IMR-90 (cell line): ENCODE measurements at regions not wholly inside any gene's neighbourhood (a gene's known extent, or its start where the extent isn't known, plus 50 kb on each side); places are given as distances from the start of the nearest gene placed in this dataset.

Source experiments
- ATAC-seq: fragments of 200-7000 bp; cut with Tn5 transposase; 2 replicates; pipeline ENCODE4 v1.9.1; 2020; ENCODE audit warnings: low read depth, mild to moderate bottlenecking, moderate library complexity
- BruUV-seq: library from RNA; stranded (reverse); fragments of 400-500 nt; replicated peaks from 2 replicates; lab custom pipeline; 2021; lab: Mats Ljungman, UMichigan
- CTCF ChIA-PET: fragments of 300-600 bp; formaldehyde crosslinking; extraction: SDS; loops from one replicate; lab custom pipeline; 2021; ENCODE audit warnings: antibody characterized with exemption; lab: Yijun Ruan, JAX
- POLR2A ChIA-PET: fragments of 300-600 bp; sonication (Branson Sonifier 250); formaldehyde crosslinking; loops from one replicate; lab custom pipeline; 2022; ENCODE audit warnings: antibody characterized with exemption; ENCODE audit not compliant: unreplicated experiment; lab: Charles Lee
- DNase-seq: peaks from one replicate; pipeline ENCODE4 v3.0.0; 2013
- H2AFZ ChIP-seq: replicated peaks from 2 replicates; pipeline ENCODE3; 2013; ENCODE audit warnings: low read length, mild to moderate bottlenecking; ENCODE audit not compliant: poor library complexity
- H2AK5ac ChIP-seq: 2 replicates; pipeline ENCODE4 v1.6.1; 2013; ENCODE audit warnings: low read depth, low read length, inconsistent platforms
- H2AK9ac ChIP-seq: replicated peaks from 2 replicates; pipeline ENCODE3; 2013; ENCODE audit warnings: mild to moderate bottlenecking, low read depth, low read length, moderate library complexity; ENCODE audit not compliant: poor library complexity
- H2BK120ac ChIP-seq: 2 replicates; pipeline ENCODE4 v1.6.1; 2013; ENCODE audit warnings: low read depth, low read length, inconsistent platforms
- H2BK15ac ChIP-seq: 3 replicates; pipeline ENCODE4 v1.6.1; 2013; ENCODE audit warnings: low read depth, low read length, inconsistent platforms
- H2BK20ac ChIP-seq: 2 replicates; pipeline ENCODE4 v1.6.1; 2013; ENCODE audit warnings: low read depth, mild to moderate bottlenecking, inconsistent platforms, low read length, moderate library complexity
- H2BK5ac ChIP-seq: 2 replicates; pipeline ENCODE4 v1.6.1; 2013; ENCODE audit warnings: mild to moderate bottlenecking, low read depth, low read length, inconsistent platforms; ENCODE audit not compliant: poor library complexity, severe bottlenecking
- H3K14ac ChIP-seq: replicated peaks from 2 replicates; pipeline ENCODE4 v1.6.1; 2013; ENCODE audit warnings: low read depth, low read length, inconsistent platforms
- H3K18ac ChIP-seq: 2 replicates; pipeline ENCODE4 v1.6.1; 2013; ENCODE audit warnings: low read depth, low read length, control low read depth
- H3K23ac ChIP-seq: 2 replicates; pipeline ENCODE4 v1.6.1; 2013; ENCODE audit warnings: low read depth, low read length, inconsistent platforms
- H3K27ac ChIP-seq: 2 replicates; pipeline ENCODE4 v1.5.1; 2013; ENCODE audit warnings: mild to moderate bottlenecking, control low read depth, low read length; ENCODE audit not compliant: insufficient read depth
- H3K27me3 ChIP-seq: 2 replicates; pipeline ENCODE4 v1.6.1; 2013; ENCODE audit warnings: low read length; ENCODE audit not compliant: control insufficient read depth, insufficient read depth
- H3K36me3 ChIP-seq: 2 replicates; pipeline ENCODE4 v1.6.1; 2013; ENCODE audit warnings: low read length, mixed read lengths; ENCODE audit not compliant: control insufficient read depth, insufficient read depth
- H3K4ac ChIP-seq: 2 replicates; pipeline ENCODE4 v1.6.1; 2013; ENCODE audit warnings: low read depth, low read length, inconsistent platforms
- H3K4me1 ChIP-seq: 2 replicates; pipeline ENCODE4 v1.6.1; 2013; ENCODE audit warnings: low read length, mixed read lengths; ENCODE audit not compliant: control insufficient read depth, insufficient read depth
- H3K4me2 ChIP-seq: 2 replicates; pipeline ENCODE4 v1.6.1; 2013; ENCODE audit warnings: low read depth, mild to moderate bottlenecking, control low read depth, low read length, moderate library complexity
- H3K4me3 ChIP-seq: 2 replicates; pipeline ENCODE4 v1.5.1; 2013; ENCODE audit warnings: low read depth, mild to moderate bottlenecking, control low read depth, low read length, moderate library complexity; ENCODE audit not compliant: insufficient read depth
- H3K56ac ChIP-seq: 2 replicates; pipeline ENCODE4 v1.6.1; 2013; ENCODE audit warnings: low read length, inconsistent platforms; ENCODE audit not compliant: insufficient read depth; ENCODE audit errors: extremely low read depth
- H3K79me1 ChIP-seq, 2 experiments: 2 replicates each; pipeline ENCODE4 v1.6.1; 2013; ENCODE audit warnings: low read length in 2 of 2, inconsistent platforms in 1 of 2, low read depth in 1 of 2
- H3K9ac ChIP-seq: 2 replicates; pipeline ENCODE4 v1.6.1; 2013; ENCODE audit warnings: low read depth, low read length, control low read depth
- H3K9me1 ChIP-seq: 2 replicates; pipeline ENCODE4 v1.6.1; 2013; ENCODE audit warnings: low read length, inconsistent platforms; ENCODE audit not compliant: insufficient read depth
- H3K9me3 ChIP-seq: 2 replicates; pipeline ENCODE4 v1.6.1; 2013; ENCODE audit warnings: low read length; ENCODE audit not compliant: control insufficient read depth, insufficient read depth
- H4K20me1 ChIP-seq: 2 replicates; pipeline ENCODE4 v1.6.1; 2013; ENCODE audit warnings: low read length, inconsistent platforms; ENCODE audit not compliant: insufficient read depth
- H4K5ac ChIP-seq: 2 replicates; pipeline ENCODE4 v1.6.1; 2013; ENCODE audit warnings: mild to moderate bottlenecking, low read depth, low read length, control low read depth
- H4K8ac ChIP-seq, 2 experiments: 2 replicates each; pipeline ENCODE4 v1.6.1; 2013; ENCODE audit warnings: low read depth in 2 of 2, low read length in 2 of 2, control low read depth in 1 of 2, inconsistent platforms in 1 of 2
- H4K91ac ChIP-seq: 2 replicates; pipeline ENCODE4 v1.6.1; 2013; ENCODE audit warnings: low read depth, low read length, inconsistent platforms; ENCODE audit not compliant: insufficient read depth
- BHLHE40 ChIP-seq: fragments of 150-350 bp; IDR thresholded peaks from 2 replicates; pipeline ENCODE4 v1.6.1; 2016; ENCODE audit warnings: mild to moderate bottlenecking, low read depth, low read length
- CEBPB ChIP-seq: IDR thresholded peaks from 2 replicates; pipeline ENCODE4 v1.6.1; 2012; ENCODE audit warnings: low read depth, low read length, improper control_type of control experiment
- CHD1 ChIP-seq: IDR thresholded peaks from 2 replicates; pipeline ENCODE4 v1.6.1; 2012; ENCODE audit warnings: low read depth, low read length, improper control_type of control experiment
- CTCF ChIP-seq: conservative IDR thresholded peaks from 2 replicates; pipeline ENCODE4 v1.5.1; 2012; ENCODE audit warnings: mild to moderate bottlenecking, low read depth, low read length, improper control_type of control experiment
- ELK1 ChIP-seq: fragments of 150-350 bp; IDR thresholded peaks from 2 replicates; pipeline ENCODE4 v1.6.1; 2016; ENCODE audit warnings: low read depth, mild to moderate bottlenecking, low read length, moderate library complexity, borderline replicate concordance
- FOS ChIP-seq: fragments of 150-350 bp; IDR thresholded peaks from 2 replicates; pipeline ENCODE4 v1.6.1; 2016; ENCODE audit warnings: low read depth, low read length
- MAFK ChIP-seq: IDR thresholded peaks from 2 replicates; pipeline ENCODE4 v1.6.1; 2012; ENCODE audit warnings: low read depth, low read length, improper control_type of control experiment
- MAZ ChIP-seq: IDR thresholded peaks from 2 replicates; pipeline ENCODE4 v1.6.1; 2012; ENCODE audit warnings: low read depth, mild to moderate bottlenecking, low read length, improper control_type of control experiment, moderate library complexity, borderline replicate concordance
- MXI1 ChIP-seq: IDR thresholded peaks from 2 replicates; pipeline ENCODE4 v1.6.1; 2012; ENCODE audit warnings: low read depth, mild to moderate bottlenecking, low read length, moderate library complexity, borderline replicate concordance
- NFE2L2 ChIP-seq: fragments of 150-350 bp; IDR thresholded peaks from 2 replicates; pipeline ENCODE4 v1.6.1; 2016; ENCODE audit warnings: low read depth, mild to moderate bottlenecking, low read length
- POLR2A ChIP-seq: IDR thresholded peaks from 2 replicates; pipeline ENCODE4 v1.6.1; 2012; ENCODE audit warnings: mild to moderate bottlenecking, low read depth, low read length
- RAD21 ChIP-seq: IDR thresholded peaks from 2 replicates; pipeline ENCODE4 v1.6.1; 2012; ENCODE audit warnings: low read length, improper control_type of control experiment
- RCOR1 ChIP-seq: IDR thresholded peaks from 2 replicates; pipeline ENCODE4 v1.6.1; 2012; ENCODE audit warnings: mild to moderate bottlenecking, low read length, improper control_type of control experiment; ENCODE audit not compliant: insufficient replicate concordance
- RFX5 ChIP-seq: IDR thresholded peaks from 2 replicates; pipeline ENCODE4 v1.8.0; 2012; ENCODE audit warnings: low read depth, mild to moderate bottlenecking, low read length, moderate library complexity
- SMC3 ChIP-seq: fragments of 150-350 bp; IDR thresholded peaks from 2 replicates; pipeline ENCODE4 v1.6.1; 2016; ENCODE audit warnings: low read depth, mild to moderate bottlenecking, antibody characterized with exemption, low read length, moderate library complexity
- USF2 ChIP-seq: fragments of 150-350 bp; IDR thresholded peaks from 2 replicates; pipeline ENCODE4 v1.6.1; 2017; ENCODE audit warnings: mild to moderate bottlenecking, antibody characterized with exemption, low read length, low read depth
- WGBS, 2 experiments: methylation state at CpG; one replicate each; pipeline versions ENCODE4 v1.1.5 to v1.1.7; 2013; ENCODE audit warnings: missing lambda C conversion rate in 2 of 2; ENCODE audit not compliant: insufficient read length in 1 of 2; ENCODE audit errors: extremely low coverage in 2 of 2; 5-methylcytosine and 5-hydroxymethylcytosine counted together
- dilution Hi-C: fragments of 300-500 bp; cut with HindIII; formaldehyde crosslinking; loops from one replicate; pipeline ENCODE4 v1.14.3; 2018; ENCODE audit warnings: low sequenced_read_pairs; ENCODE audit not compliant: unreplicated experiment
- in situ Hi-C: fragments of 300-500 bp; cut with MboI; formaldehyde crosslinking; loops from 3 replicates; pipeline ENCODE4 v1.14.3; 2019; ENCODE audit warnings: low sequenced_read_pairs, inconsistent platforms, mixed read lengths
- intact Hi-C: fragments of 100-400 bp; cut with micrococcal nuclease; formaldehyde crosslinking; loops from 2 replicates; pipeline ENCODE4 v1.10.0; 2022

- Histone ChIP-seq H2BK5ac (no peak overlapping the region), H3K56ac (no peak overlapping the region), H3K36me3 (no peaks in the 10 kb centered on the region), H3K4me3 (no peak overlapping the region), H3K27me3 (no peaks in the 10 kb centered on the region), H3K4me1 (no peaks in the 10 kb centered on the region), H3K9ac (no peak overlapping the region), H2AK5ac (no peak overlapping the region), H3K14ac (no peak overlapping the region), H2AK9ac (no peak overlapping the region), H2BK120ac (no peak overlapping the region), H3K9me1 (no peaks in the 10 kb centered on the region), H3K23ac (no peak overlapping the region), H3K9me3 (peaks cover 8% of the 10 kb centered on the region), H2AFZ (no peak overlapping the region), H3K18ac (no peak overlapping the region), H2BK20ac (no peak overlapping the region), H4K5ac (no peak overlapping the region), H4K8ac (no peak overlapping the region), H4K91ac (no peak overlapping the region), H3K4ac (no peak overlapping the region), H3K4me2 (no peak overlapping the region), H3K79me1 (no peaks in the 10 kb centered on the region), H2BK15ac (no peak overlapping the region), H4K20me1 (no peaks in the 10 kb centered on the region), H3K27ac (no peak overlapping the region)
- WGBS, 2 experiments = 40% methylated on average over 1 of the region's 3 CpGs; no CpG with 5 or more reads in 1 of the 2 experiments
- in situ Hi-C loops = no loop called here
- DNase-seq = no peak
- intact Hi-C loops = no loop called here
- no TSS peak for BruUV-seq
- ATAC-seq = no peak
- no peak for TF ChIP-seq USF2
- no peak for TF ChIP-seq CTCF
- no peak for TF ChIP-seq BHLHE40
- no peak for TF ChIP-seq CHD1
- no peak for TF ChIP-seq ELK1
- TF ChIP-seq MAZ = no peak
- no peak for TF ChIP-seq MAFK
- TF ChIP-seq CEBPB = no peak
- no peak for TF ChIP-seq FOS
- TF ChIP-seq POLR2A = no peak
- no peak for TF ChIP-seq RCOR1
- TF ChIP-seq RAD21 = no peak
- no peak for TF ChIP-seq MXI1
- no peak for TF ChIP-seq NFE2L2
- TF ChIP-seq RFX5 = no peak
- no peak for TF ChIP-seq SMC3
- dilution Hi-C loops = no loop called here
- POLR2A ChIA-PET = no interaction called here
- CTCF ChIA-PET = no interaction called here
Measured at GRCh38 chr10:120657371-120657770, 193.8 kb upstream of the WDR11 start.
